ENCODE measurements at regions not wholly inside any gene's neighbourhood (a gene's known extent, or its start where the extent isn't known, plus 50 kb on each side); places are given as distances from the start of the nearest gene placed in this dataset.

DNA sequence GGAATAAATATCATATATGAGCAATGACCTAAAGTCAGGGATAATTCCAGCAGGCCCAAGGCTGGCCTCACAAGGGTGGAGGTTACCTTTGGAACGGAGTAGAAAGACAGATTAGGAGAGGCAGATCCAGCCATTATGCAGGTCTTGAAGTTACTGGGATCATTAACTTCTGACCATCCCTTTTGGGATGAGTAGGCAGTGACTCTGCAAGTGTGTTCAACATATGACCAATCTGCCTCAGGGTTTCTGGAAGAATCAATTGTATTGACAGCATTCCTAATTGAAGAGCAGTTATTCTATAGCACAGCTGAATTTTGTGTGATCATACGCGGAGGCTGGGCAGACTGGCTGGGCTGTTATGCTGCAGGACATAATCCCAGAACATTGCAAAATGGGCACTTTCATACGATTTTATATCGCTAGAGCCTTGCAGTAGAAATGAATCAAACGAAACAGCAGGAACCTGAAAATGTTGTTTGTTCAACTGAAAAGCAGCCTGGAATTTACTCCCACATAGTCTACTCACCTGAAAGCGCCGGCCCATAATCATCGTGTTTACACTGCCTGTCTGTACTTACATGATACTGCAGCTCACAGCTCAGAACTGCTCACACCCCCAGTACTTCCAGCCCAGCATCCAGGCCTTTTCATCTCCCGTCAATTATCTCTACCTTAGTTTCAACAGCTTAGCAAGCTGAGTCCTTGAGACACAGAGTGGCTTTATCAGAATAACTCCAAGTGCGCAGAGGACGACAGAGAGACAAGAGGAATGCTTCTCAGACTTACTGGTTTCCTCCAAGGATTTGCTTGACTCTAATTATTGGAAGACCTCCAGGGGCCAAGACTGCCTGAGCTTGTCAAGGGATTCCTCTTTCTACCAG lies 556.1 kb downstream of the EFNB2 start:
- DNase-seq (ENCODE audit: low read depth) = no peak

DNA sequence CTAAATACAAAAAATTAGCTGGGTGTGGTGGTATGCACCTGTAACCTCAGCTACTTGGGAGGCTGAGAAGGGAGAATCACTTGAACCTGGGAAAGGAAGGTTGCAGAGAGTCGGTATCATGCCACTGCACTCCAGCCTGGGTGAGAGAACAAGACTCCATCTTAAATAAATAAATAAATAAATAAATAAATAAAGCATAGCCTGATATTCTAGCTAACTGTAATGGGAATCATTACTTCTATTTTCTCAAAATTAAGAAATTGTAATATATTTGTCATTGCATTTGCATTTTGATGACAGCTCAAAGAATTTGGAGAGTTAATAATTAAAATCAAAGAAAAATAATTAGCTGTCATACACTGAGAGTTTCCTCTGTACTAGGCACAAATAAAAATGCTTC lies 561.1 kb downstream of the EFNB2 start:
- no peak for DNase-seq (ENCODE audit: low read depth)

DNA sequence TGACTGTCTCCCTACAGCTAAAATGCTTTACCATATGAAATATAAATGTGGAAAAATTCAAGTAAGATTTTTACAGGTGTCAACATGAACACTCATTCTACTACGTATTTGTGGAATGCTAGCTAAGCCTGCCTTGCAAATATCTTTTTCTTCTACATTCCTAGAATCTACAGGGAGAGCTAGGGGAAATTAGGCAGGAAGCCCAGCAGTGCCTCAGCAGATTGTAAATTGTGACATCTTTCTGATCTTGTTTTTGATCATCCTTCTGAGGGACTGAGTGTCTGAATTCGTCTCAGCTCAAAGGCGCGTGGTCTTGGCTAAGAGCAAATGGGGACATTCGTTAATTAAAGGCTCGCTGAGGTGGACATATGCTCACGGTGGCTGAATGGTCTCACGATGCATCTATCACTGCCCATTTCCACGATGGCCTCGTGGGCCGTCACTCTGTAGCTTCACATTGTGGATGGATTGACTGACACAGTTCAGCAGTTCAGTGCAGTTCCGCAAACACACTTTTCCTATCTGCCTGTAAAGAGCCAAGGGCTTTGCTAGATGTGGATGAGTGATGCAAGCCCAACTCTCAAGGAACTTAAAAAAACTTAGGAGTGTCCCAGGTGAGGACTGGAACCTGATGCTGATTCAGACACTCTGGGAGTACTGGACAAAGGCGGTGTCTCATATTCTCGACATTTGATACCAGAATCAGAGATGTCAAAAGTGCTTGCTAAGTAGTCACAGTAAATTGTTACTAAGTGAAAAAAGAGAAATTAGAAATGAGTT lies 562.5 kb downstream of the EFNB2 start:
- no peak for DNase-seq (ENCODE audit: low read depth)

DNA sequence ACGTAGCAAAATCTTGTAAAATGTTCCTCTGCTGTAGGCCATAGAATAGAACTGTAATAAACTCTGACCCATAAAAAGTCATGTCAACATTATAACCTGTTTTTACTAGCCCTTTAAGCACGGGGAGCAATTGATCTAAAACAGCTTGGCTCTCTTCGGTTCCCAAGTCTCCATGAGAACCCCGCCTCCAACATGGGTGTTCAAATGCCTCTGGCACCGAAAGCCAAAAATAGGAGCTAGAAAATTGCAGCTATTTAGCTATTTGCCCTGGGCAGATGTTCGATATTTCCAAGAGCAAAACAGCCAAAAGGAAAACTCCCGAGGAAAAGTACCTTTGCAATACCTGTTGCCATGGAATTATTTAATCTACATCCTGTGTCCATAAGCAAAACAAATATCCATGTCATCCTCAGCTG lies 563.1 kb downstream of the EFNB2 start:
- DNase-seq (ENCODE audit: low read depth) = no peak

DNA sequence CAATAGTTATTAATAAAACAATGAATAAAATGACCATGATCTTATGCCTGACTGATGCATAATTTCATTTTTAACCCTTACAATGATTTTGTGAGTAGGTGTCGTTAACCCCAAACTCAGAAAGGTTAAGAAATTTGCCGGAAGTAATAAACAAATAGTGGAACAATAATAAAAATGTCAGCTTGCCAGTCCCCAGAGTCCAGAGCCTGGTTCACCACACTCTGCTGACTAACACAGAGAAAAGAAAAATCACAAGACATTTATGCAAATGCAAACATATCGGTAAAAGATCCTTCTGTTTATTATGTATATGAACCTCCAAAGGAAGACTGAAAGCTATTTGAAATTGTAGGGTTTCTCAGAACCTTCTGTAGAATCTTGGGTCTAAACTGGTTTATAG lies 563.7 kb downstream of the EFNB2 start:
- DNase-seq (ENCODE audit: low read depth) = no peak

DNA sequence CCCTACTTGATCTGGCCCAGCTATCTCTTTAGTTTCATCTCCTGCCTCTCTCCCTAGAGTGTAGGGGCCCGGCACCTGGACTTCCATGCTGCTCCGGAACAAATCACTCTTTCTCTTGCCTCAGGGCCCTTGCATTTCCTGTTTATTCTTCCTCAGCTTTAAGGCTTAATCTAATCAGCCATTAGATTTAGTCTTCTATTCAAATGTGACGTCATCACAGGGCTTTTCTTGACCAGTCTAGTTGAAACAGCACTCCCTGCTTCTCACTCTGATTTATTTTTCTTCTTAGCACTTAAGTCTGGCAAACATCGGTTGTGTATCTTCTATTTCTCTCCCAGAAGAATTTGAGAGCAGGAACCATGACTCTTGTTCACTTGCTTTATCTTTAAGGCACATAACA lies 564.1 kb downstream of the EFNB2 start:
- no peak for DNase-seq (ENCODE audit: low read depth)

DNA sequence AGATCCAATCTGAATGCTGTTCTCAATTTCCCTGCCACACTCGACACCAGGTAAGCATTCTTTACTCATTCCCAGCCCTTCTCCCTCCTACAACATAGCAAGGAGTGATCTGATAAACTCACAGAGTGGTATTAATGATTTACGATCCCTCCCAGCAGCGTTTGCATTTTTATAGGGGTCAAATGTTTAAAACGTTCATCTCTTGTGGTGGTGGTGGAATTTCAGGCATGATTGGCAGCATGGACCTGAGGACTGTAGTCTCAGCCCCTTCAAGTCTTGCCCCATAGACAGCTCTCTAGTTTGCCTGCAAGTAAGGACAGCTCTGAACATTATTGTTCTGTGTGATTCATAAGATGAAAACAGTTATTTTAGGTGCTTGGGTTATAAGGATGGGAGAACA lies 565.7 kb downstream of the EFNB2 start:
- no peak for DNase-seq (ENCODE audit: low read depth)

DNA sequence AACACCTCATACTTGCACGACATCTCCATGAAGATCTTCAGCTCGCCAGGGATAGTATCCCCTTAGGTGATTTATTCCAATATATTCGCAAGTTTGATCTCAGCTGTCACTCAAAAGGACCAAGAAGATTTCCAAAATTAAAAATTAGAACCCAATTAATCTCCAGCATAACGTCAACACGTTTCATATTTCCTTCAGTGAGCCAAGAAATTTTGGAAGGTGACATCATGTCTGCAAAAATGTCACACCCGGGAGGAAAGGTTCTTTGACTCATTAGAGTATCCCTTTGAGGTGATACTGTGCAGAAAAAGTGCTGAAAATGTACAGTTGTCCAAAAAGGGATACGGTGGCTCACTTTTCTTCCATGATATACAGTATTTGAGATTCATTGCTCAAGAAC lies 569.6 kb downstream of the EFNB2 start:
- no peak for DNase-seq (ENCODE audit: low read depth)

DNA sequence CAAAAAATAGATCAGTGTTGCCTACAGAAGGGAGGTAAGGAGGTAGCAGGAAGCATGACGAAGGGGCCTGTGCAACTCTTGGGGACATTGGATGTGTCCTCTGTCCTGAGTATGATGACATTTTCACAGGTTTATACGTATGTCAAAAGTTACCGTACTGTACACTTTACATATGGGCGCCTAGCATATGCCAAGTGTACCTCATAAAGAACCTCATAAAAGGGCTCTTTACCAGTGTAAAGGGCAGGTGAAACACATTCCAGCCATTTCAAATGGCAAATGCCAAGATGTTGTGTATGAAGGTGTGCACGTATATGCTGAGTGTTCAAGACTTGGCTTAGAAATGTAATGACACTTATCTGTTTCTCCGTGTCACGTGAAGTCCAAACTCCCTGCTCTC lies 573.4 kb downstream of the EFNB2 start:
- no peak for DNase-seq (ENCODE audit: low read depth)

DNA sequence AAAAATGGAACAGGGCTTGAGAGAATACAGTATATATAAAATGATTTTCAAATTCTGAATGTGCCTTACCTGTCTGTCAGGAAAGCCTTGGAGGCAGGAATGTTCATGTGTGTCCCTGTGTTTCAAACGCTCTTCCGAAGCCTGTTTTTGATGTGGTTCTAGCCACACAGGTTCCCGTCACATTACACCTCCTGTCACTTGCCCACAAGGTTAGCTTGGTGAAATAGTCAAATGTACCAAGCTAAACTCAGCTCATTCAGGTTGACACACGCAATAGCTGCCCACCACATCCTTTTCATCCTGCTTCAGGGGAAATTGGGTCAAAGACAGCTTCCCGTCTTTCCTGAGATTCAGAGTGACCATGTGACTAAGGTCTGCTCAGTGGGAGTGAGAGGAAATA lies 574.0 kb downstream of the EFNB2 start:
- no peak for DNase-seq (ENCODE audit: low read depth)

DNA sequence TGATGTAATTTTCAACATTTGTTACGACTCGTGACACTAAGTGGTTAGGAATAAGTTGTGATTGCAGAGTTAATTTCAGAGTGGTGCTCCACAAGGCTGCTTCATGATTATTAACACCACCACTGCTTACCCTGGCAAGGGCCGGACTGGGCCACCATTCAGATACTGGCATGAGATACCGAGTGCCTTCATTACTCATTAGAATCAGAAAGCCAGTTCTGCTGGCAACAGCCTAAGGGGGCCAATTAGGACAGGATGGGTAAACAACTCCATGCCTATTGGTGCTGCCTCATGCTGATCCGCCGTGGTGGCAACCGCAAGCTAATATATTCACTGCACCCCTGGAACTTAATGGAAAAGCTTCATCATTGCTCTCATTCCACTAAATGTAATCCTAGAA lies 575.1 kb downstream of the EFNB2 start:
- DNase-seq (ENCODE audit: low read depth) = no peak

DNA sequence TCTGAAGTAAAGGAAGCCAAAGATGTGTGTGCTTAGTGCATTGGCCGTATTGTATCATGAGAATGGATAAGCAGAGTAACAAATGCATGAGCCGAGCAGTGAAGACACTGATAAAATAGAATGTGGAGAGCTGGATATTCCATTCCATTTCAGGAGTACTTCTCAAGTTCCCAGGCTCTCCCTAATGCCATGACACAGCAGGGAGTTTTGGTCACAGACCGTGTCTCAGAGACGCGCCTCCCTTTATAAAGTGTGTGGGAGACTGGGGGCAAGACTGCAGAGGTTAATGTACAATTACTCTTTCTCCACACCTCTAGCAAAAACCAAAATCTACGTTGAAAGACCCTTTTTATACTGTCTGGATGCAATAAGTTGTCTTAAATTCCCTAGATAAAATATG lies 575.6 kb downstream of the EFNB2 start:
- DNase-seq (ENCODE audit: low read depth) = no peak

DNA sequence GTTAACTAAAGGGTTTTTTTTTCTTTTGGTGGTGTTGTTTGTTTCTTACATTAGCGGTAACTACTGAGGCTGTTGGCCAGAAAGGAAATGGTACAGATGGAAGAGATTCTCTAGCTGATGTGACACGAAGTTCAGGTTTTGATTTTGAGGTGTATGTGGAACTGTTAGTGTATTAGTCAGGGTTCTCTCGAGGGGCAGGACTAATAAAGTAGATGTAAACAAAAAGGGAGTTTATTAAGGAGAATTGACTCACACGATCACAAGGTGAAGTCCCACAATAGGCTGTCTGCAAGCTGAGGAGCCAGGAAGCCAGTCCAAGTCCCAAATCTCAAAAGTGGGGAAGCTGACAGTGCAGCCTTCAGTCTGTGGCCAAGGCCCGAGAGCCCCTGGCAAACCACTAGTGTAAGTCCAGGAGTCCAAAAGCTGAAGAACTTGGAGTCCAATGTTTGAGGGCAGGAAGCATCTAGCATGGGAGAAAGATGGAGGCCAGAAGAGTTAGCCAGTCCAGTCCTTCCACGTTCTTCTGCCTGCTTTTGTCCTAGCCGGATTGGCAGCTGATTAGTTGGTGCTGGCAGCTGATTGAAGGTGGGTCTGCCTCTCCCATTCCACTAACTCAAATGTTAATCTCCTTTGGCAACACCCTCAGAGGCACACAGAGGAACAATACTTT lies 577.6 kb downstream of the EFNB2 start:
- DNase-seq (ENCODE audit: low read depth) = no peak

DNA sequence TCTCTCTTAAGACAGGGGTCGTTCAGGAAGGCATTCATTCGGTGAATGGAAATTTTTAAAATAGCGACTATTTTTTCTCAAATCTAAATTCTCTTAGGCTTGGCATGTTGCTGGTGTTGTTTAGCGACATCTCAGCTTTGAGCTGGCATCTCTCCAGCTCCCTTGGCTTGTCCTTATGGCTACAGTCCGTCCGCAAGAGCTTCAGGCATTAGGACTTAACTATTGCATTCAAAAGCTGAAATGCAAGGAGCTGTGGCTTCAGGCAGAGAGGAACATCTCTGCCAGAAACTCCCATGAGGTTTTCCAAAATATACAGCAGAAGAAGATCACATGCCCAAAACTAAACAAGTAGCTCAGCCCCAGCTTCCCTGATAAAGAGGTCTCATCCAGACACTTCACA lies 578.5 kb downstream of the EFNB2 start:
- DNase-seq (ENCODE audit: low read depth) = no peak

DNA sequence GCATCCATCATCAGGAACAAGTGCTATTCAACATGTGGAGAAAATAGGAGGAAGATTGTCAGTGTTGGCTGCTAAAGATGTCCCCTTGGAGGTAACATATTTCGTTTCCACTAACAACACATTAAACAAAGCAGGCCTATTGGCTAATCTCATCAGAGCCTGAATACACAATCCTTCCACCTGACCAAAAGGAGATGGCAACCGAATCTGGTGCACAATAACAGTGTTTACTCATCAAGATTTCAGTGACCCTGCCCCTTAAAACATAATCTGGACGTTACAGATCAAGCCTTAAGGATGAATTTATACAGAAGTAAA lies 582.5 kb downstream of the EFNB2 start:
- DNase-seq (ENCODE audit: low read depth) = no peak

DNA sequence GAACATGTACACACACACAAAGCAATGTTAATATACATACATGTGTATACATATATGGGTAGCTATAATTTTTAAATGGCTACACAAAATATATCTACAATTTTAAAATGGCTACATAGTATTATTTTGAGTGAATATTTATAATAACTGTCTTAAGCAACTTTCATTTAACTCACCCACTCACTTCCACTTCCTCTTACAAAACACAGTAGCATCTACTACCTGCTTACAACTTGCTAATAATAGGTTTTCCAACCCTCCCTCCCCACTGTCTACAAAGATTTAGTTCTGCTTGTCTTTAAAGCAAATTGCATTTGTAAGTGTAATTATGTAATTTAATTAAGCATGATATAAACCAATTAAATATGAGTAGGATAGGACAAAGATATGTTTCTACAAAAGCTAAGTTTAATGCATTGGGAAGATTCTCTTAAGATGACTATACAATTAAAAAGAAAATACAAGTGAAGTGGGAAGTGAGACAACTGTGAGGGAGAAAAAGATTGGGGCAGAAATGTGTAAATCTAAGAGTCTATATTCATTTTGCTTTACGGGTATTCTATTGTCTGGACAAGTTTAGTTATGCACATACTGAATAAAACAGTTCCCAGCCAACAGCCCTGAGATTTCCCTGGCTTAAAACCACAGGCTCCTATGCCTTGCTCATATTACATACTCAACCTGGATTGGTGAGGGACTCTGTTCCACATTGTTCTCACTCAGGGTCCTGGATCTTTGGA lies 583.1 kb downstream of the EFNB2 start:
- no peak for DNase-seq (ENCODE audit: low read depth)

DNA sequence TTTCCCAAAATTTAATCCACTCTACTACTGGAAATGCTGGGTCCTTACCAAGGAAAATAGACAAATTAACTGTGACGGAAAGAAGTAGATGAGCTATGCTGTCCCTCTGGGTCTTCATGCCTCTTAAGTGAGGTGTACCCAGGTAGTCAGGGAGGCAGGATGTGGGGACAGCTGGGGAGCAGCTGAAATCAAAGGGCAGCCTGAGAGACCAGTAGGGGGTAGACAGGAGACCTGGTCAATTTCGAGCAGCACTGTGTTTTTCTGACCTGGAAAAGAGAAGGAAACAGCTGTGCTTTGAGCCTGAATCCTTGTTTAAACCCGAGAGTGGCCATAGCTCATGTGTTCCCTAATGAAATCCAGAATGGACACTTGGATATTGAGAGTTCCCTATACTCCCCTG lies 587.3 kb downstream of the EFNB2 start:
- DNase-seq (ENCODE audit: low read depth) = no peak

DNA sequence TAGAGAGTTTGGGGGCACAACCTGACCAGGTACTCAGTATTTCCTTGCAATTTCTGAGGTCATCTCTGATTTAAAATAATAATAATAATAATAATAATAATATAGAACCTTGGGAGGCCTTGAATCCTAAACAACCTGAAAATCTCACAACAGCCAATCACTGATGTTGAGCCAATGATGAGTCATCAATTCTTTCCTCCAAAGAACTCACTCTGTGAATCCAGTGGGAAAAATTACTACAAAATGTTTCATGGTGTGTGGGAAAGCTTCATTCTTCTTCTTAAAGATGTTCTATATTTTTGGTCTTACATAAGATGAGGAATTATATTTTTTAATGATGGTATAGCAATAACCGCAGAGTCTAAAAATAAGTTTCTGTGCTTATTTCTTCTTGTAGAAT lies 594.6 kb downstream of the EFNB2 start:
- DNase-seq (ENCODE audit: low read depth) = no peak

DNA sequence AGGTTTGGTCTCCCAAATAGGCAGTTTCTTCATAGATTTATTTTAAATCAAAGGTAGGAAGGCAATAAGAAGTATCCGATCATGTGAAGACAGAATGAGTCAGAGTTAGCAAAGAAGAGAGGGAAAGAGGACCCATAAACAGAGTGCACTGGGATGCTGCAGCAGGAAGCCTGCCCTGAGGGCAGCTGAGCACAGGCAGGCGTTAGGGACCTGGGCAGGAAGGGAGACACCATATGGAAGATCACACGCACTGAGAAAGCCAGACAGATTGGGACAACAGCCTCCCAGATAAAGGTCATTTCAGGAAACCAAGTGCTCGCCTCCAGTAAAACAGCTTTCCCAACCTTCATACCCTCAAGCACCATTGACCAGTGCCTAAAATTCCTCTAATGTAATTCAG lies 598.0 kb downstream of the EFNB2 start:
- no peak for DNase-seq (ENCODE audit: low read depth)

DNA sequence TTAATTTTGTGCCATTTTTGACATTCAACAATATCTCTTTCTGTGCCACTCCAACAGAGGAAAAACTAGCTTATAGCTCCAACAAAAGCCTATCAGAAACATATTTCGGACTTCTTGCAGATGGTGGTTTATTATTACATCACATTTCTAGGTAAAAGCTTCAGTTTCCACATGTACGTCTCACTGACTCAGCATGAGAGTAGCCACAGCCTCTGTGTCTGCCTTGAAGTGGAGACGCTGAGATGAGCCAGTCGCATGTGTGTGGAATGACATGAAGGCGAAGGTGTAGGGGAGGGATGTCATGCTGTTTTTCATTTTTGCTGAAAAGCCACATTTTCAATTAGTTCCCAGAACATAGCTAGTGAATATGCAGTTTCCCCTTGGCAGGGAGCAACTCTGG lies 598.6 kb downstream of the EFNB2 start:
- DNase-seq (ENCODE audit: low read depth) = no peak

DNA sequence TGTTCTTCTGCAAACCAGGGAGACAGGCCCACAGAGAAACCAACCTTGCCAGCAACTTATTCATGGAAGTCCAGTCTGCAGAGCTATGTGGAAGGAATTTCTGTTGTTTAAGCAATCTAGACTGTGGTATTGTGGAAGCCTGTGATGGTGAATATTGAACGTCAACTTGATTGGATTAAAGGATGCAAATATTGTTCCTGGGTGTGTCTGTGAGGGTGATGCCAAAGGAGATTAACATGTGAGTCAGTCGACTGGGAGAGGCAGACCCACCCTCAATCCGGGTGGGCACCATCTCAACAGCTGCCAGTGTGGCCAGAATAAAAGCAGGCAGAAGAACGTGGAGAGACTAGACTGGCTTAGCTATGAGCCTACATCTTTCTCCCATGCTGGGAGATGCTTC lies 606.0 kb downstream of the EFNB2 start:
- no peak for DNase-seq (ENCODE audit: low read depth)

DNA sequence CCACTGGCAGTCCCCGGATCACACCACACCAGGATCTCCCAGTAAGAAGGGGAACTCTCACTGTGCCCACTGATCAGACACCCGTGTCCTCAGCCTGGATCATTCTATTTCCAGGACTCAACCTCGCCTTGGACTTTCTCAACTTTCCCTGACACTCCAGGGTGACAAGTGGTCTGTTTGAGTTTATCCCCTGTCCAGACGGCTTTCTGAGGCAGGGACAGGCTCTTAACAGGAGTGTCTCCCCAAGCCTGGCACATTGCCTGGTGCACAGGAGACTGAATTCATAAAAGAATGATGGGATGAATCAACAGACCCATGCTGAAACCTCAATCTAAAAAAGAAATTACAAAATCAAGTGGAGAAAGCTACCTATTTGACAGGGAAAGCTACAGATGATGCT lies 606.6 kb downstream of the EFNB2 start:
- no peak for DNase-seq (ENCODE audit: low read depth)

DNA sequence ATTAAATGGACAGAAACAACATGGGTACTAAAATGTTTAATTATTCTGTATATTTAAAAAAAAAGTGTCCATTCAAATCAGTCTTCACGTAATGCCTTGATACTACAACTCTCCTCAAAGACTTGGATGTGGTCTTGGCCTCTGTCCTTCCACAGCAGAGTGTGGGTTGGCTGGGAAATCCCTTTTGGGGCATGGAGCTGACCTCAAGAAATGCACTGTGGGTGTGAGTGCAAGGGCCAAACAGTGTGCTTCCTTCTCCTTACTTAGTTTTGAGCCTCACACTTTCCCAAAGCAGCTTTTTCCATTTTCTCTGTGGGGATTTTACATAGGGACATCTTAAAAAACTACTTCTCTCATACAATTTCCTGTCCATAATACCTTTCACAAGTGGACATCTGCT lies 607.4 kb downstream of the EFNB2 start:
- DNase-seq (ENCODE audit: low read depth) = no peak
